ENCODE measurements at regions not wholly inside any gene's neighbourhood (a gene's known extent, or its start where the extent isn't known, plus 50 kb on each side); places are given as distances from the start of the nearest gene placed in this dataset.

- Mint-ChIP-seq H3K4me3 (no peak overlapping the region), H3K27me3 (no peaks in the 10 kb centered on the region), H3K36me3 (ENCODE audit: low read depth) (peaks cover 21% of the 10 kb centered on the region), H3K27ac (no peak overlapping the region), H3K9me3 (no peaks in the 10 kb centered on the region), H3K4me1 (ENCODE audit: low read depth) (no peaks in the 10 kb centered on the region)
- no peaks in the 10 kb centered on the region for H3K4me1 ChIP-seq (ENCODE audit: insufficient read depth, low read length)
- H3K36me3 ChIP-seq (ENCODE audit: insufficient read depth, low read length): peaks cover 6% of the 10 kb centered on the region
- ChIA-PET POLR2A (no interaction called here), CTCF (no interaction called here)
- no peak for TF ChIP-seq CTCF (IDR thresholded peaks at IDR 0.05)
- no peak for ATAC-seq (ENCODE audit: poor library complexity)
- no peaks in the 10 kb centered on the region for H3K9me3 ChIP-seq (ENCODE audit: control insufficient read depth in 1 of 2, insufficient read depth in 1 of 2, low read length in 2 of 2)
- no peaks in the 10 kb centered on the region for H3K27me3 ChIP-seq (ENCODE audit: control insufficient read depth in 1 of 2, insufficient read depth in 2 of 2, low read length in 2 of 2)
- no peak overlapping the region for H3K27ac ChIP-seq (ENCODE audit: low read depth in 1 of 2, low read length in 2 of 2)
- DNase-seq: no peak
- intact Hi-C loops (cut with DNase I, micrococcal nuclease): no loop called here
- H3K4me3 ChIP-seq (ENCODE audit: low read length): no peak overlapping the region
Observed at GRCh38 chr14:95407354-95407753, 87.6 kb upstream of the CLMN start.

- no peak for TF ChIP-seq CTCF (IDR thresholded peaks at IDR 0.05)
- CTCF ChIA-PET: no interaction called here
- no peak overlapping the region for H3K27ac ChIP-seq (ENCODE audit: low read depth in 1 of 2, low read length in 2 of 2)
- H3K4me3 Mint-ChIP-seq: no peak overlapping the region
- peaks cover 16% of the 10 kb centered on the region for H3K36me3 Mint-ChIP-seq (ENCODE audit: low read depth)
- no peaks in the 10 kb centered on the region for H3K9me3 ChIP-seq (ENCODE audit: control insufficient read depth in 1 of 2, insufficient read depth in 1 of 2, low read length in 2 of 2)
- DNase-seq (no peak), ATAC-seq (ENCODE audit: poor library complexity) (no peak)
- H3K27me3 ChIP-seq (ENCODE audit: control insufficient read depth in 1 of 2, insufficient read depth in 2 of 2, low read length in 2 of 2): no peaks in the 10 kb centered on the region
- POLR2A ChIA-PET: no interaction called here
- H3K27me3 Mint-ChIP-seq: no peaks in the 10 kb centered on the region
- H3K4me1 Mint-ChIP-seq (ENCODE audit: low read depth): no peaks in the 10 kb centered on the region
- intact Hi-C loops (cut with DNase I, micrococcal nuclease): no loop called here
- no peak overlapping the region for H3K27ac Mint-ChIP-seq
- H3K4me3 ChIP-seq (ENCODE audit: low read length): no peak overlapping the region
- H3K4me1 ChIP-seq (ENCODE audit: insufficient read depth, low read length): no peaks in the 10 kb centered on the region
- no peaks in the 10 kb centered on the region for H3K9me3 Mint-ChIP-seq
- H3K36me3 ChIP-seq (ENCODE audit: insufficient read depth, low read length): peaks cover 6% of the 10 kb centered on the region
Observed at GRCh38 chr14:95406756-95407277, 87.1 kb upstream of the CLMN start.

DNA sequence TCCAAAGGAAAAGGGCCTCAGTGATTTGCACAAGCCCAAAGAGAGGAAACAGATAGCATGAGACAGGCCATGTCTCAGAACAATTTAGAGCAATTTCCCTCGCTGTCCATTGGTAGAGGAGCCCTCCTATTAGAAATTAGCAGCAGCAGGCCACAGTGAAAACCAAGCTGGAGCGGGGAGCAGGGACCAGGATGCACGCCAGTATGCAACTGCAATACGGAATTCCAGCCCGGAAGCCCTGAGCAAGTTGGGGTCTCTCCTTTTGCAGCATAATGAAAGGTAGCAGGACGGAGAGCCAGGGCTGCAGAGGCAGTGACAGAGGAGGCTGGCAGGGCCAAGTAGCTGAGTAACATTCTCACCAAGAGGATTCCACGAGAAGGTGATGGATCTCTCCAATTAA is 84.9 kb upstream of the CLMN start:
- Histone ChIP-seq H3K27ac (ENCODE audit: low read depth in 1 of 2, low read length in 2 of 2) (no peak overlapping the region), H3K27me3 (ENCODE audit: control insufficient read depth in 1 of 2, insufficient read depth in 2 of 2, low read length in 2 of 2) (no peaks in the 10 kb centered on the region), H3K4me1 (ENCODE audit: insufficient read depth, low read length) (no peaks in the 10 kb centered on the region), H3K4me3 (ENCODE audit: low read length) (no peak overlapping the region), H3K9me3 (ENCODE audit: control insufficient read depth in 1 of 2, insufficient read depth in 1 of 2, low read length in 2 of 2) (no peaks in the 10 kb centered on the region), H3K36me3 (ENCODE audit: insufficient read depth, low read length) (peaks cover 3% of the 10 kb centered on the region)
- no peaks in the 10 kb centered on the region for H3K4me1 Mint-ChIP-seq (ENCODE audit: low read depth)
- ChIA-PET CTCF (no interaction called here), POLR2A (no interaction called here)
- no peak for ATAC-seq (ENCODE audit: poor library complexity)
- no peak for TF ChIP-seq CTCF (IDR thresholded peaks at IDR 0.05)
- H3K27me3 Mint-ChIP-seq: no peaks in the 10 kb centered on the region
- no peak for DNase-seq
- peaks cover 5% of the 10 kb centered on the region for H3K36me3 Mint-ChIP-seq (ENCODE audit: low read depth)
- no peak overlapping the region for H3K27ac Mint-ChIP-seq
- H3K9me3 Mint-ChIP-seq: no peaks in the 10 kb centered on the region
- H3K4me3 Mint-ChIP-seq: no peak overlapping the region
- intact Hi-C loops (cut with DNase I, micrococcal nuclease): no loop called here

All from CD4-positive, alpha-beta T cell (primary cell).